ENCODE measurements at regions not wholly inside any gene's neighbourhood (a gene's known extent, or its start where the extent isn't known, plus 50 kb on each side); places are given as distances from the start of the nearest gene placed in this dataset.

- intact Hi-C loops (cut with DNase I): no loop called here
- Histone ChIP-seq H3K9me3 (ENCODE audit: control insufficient read depth in 2 of 3, insufficient read depth in 1 of 3, low read length in 3 of 3) (no peaks in the 10 kb centered on the region), H3K4me1 (ENCODE audit: control insufficient read depth in 2 of 3, insufficient read depth in 2 of 3, low read depth in 1 of 3, low read length in 3 of 3) (no peaks in the 10 kb centered on the region), H3K27ac (ENCODE audit: low read depth in 2 of 2, low read length in 2 of 2) (no peak overlapping the region), H3K4me3 (ENCODE audit: low read length in 3 of 3) (no peak overlapping the region), H3K27me3 (ENCODE audit: control insufficient read depth, insufficient read depth, low read length) (no peaks in the 10 kb centered on the region), H3K9ac (ENCODE audit: low read length in 3 of 3) (no peak overlapping the region), H3K36me3 (ENCODE audit: control insufficient read depth in 2 of 3, insufficient read depth in 3 of 3, low read length in 3 of 3) (no peaks in the 10 kb centered on the region)
- no peak for TF ChIP-seq CTCF (IDR thresholded peaks at IDR 0.05; ENCODE audit: borderline replicate concordance, extremely low read depth, insufficient read depth)
- FAIRE-seq: no peak
- no peak for DNase-seq
Measured at GRCh38 chr15:46110755-46111154, 475.9 kb downstream of the SQOR start.

- DNase-seq (no peak), FAIRE-seq (no peak)
- Histone ChIP-seq H3K4me1 (ENCODE audit: control insufficient read depth in 2 of 3, insufficient read depth in 2 of 3, low read depth in 1 of 3, low read length in 3 of 3) (no peaks in the 10 kb centered on the region), H3K27ac (ENCODE audit: low read depth in 2 of 2, low read length in 2 of 2) (no peak overlapping the region), H3K4me3 (ENCODE audit: low read length in 3 of 3) (no peak overlapping the region), H3K36me3 (ENCODE audit: control insufficient read depth in 2 of 3, insufficient read depth in 3 of 3, low read length in 3 of 3) (no peaks in the 10 kb centered on the region), H3K9ac (ENCODE audit: low read length in 3 of 3) (no peak overlapping the region), H3K9me3 (ENCODE audit: control insufficient read depth in 2 of 3, insufficient read depth in 1 of 3, low read length in 3 of 3) (no peaks in the 10 kb centered on the region), H3K27me3 (ENCODE audit: control insufficient read depth, insufficient read depth, low read length) (no peaks in the 10 kb centered on the region)
- intact Hi-C loops (cut with DNase I): no loop called here
- TF ChIP-seq CTCF (IDR thresholded peaks at IDR 0.05; ENCODE audit: borderline replicate concordance, extremely low read depth, insufficient read depth): no peak
Measured at GRCh38 chr15:46111730-46112129, 476.9 kb downstream of the SQOR start.

- Histone ChIP-seq H3K36me3 (ENCODE audit: control insufficient read depth in 2 of 3, insufficient read depth in 3 of 3, low read length in 3 of 3) (no peaks in the 10 kb centered on the region), H3K9ac (ENCODE audit: low read length in 3 of 3) (no peak overlapping the region), H3K4me1 (ENCODE audit: control insufficient read depth in 2 of 3, insufficient read depth in 2 of 3, low read depth in 1 of 3, low read length in 3 of 3) (no peaks in the 10 kb centered on the region), H3K4me3 (ENCODE audit: low read length in 3 of 3) (no peak overlapping the region), H3K27me3 (ENCODE audit: control insufficient read depth, insufficient read depth, low read length) (no peaks in the 10 kb centered on the region), H3K27ac (ENCODE audit: low read depth in 2 of 2, low read length in 2 of 2) (no peak overlapping the region), H3K9me3 (ENCODE audit: control insufficient read depth in 2 of 3, insufficient read depth in 1 of 3, low read length in 3 of 3) (no peaks in the 10 kb centered on the region)
- TF ChIP-seq CTCF (IDR thresholded peaks at IDR 0.05; ENCODE audit: borderline replicate concordance, extremely low read depth, insufficient read depth): no peak
- no peak for DNase-seq
- no peak for FAIRE-seq
- intact Hi-C loops (cut with DNase I): no loop called here
Measured at GRCh38 chr15:46117071-46117470, 482.2 kb downstream of the SQOR start.

GRCh38 chr15:46120713-46121112, 485.9 kb downstream of the SQOR start:
- no peak overlapping the region for H3K9ac ChIP-seq (ENCODE audit: low read length in 3 of 3)
- H3K9me3 ChIP-seq (ENCODE audit: control insufficient read depth in 2 of 3, insufficient read depth in 1 of 3, low read length in 3 of 3): peaks cover 0 to 3% (median 0%) of the 10 kb centered on the region in 3 donors
- no peak for DNase-seq
- FAIRE-seq: no peak
- no peaks in the 10 kb centered on the region for H3K27me3 ChIP-seq (ENCODE audit: control insufficient read depth, insufficient read depth, low read length)
- intact Hi-C loops (cut with DNase I): no loop called here
- no peaks in the 10 kb centered on the region for H3K36me3 ChIP-seq (ENCODE audit: control insufficient read depth in 2 of 3, insufficient read depth in 3 of 3, low read length in 3 of 3)
- H3K4me1 ChIP-seq (ENCODE audit: control insufficient read depth in 2 of 3, insufficient read depth in 2 of 3, low read depth in 1 of 3, low read length in 3 of 3): no peaks in the 10 kb centered on the region
- TF ChIP-seq CTCF (IDR thresholded peaks at IDR 0.05; ENCODE audit: borderline replicate concordance, extremely low read depth, insufficient read depth): no peak
- no peak overlapping the region for H3K4me3 ChIP-seq (ENCODE audit: low read length in 3 of 3)
- no peak overlapping the region for H3K27ac ChIP-seq (ENCODE audit: low read depth in 2 of 2, low read length in 2 of 2)
